ENCODE measurements at regions not wholly inside any gene's neighbourhood (a gene's known extent, or its start where the extent isn't known, plus 50 kb on each side); places are given as distances from the start of the nearest gene placed in this dataset.
"Not testable (repeated sequence)": the region's sequence is repeated elsewhere in the genome, so short reads cannot be mapped to it uniquely, and the experiment has no call there.

GRCh38 chr6:9044426-9044825 lies 609.1 kb upstream of the SLC35B3 start:
- no peak for DNase-seq

- no peak for DNase-seq
Measured at GRCh38 chr6:9040718-9041117, 605.4 kb upstream of the SLC35B3 start.

- DNase-seq, result no peak
Measured at GRCh38 chr6:9039258-9039657, 603.9 kb upstream of the SLC35B3 start.

GRCh38 chr6:9028086-9028485 lies 592.7 kb upstream of the SLC35B3 start:
- DNase-seq, result no peak

GRCh38 chr6:9025796-9026394 lies 590.5 kb upstream of the SLC35B3 start:
- DNase-seq, result no peak

- DNase-seq, result no peak
Measured at GRCh38 chr6:9025228-9025627, 589.9 kb upstream of the SLC35B3 start.

GRCh38 chr6:9024246-9024645 lies 588.9 kb upstream of the SLC35B3 start:
- not testable (repeated sequence) for DNase-seq

GRCh38 chr6:9020001-9020400 lies 584.7 kb upstream of the SLC35B3 start:
- no peak for DNase-seq

GRCh38 chr6:9009931-9010330 lies 574.6 kb upstream of the SLC35B3 start:
- no peak for DNase-seq

GRCh38 chr6:9007027-9007426 lies 571.7 kb upstream of the SLC35B3 start:
- DNase-seq, result no peak

GRCh38 chr6:9002833-9003232 lies 567.5 kb upstream of the SLC35B3 start:
- DNase-seq, result no peak

GRCh38 chr6:8995156-8995555 lies 559.8 kb upstream of the SLC35B3 start:
- no peak for DNase-seq

- DNase-seq, result no peak
Measured at GRCh38 chr6:8993111-8993510, 557.8 kb upstream of the SLC35B3 start.

- DNase-seq, result no peak
Measured at GRCh38 chr6:8991844-8992243, 556.5 kb upstream of the SLC35B3 start.

GRCh38 chr6:8990075-8990474 lies 554.7 kb upstream of the SLC35B3 start:
- DNase-seq, result no peak

- peak; percentile 33 for DNase-seq
Measured at GRCh38 chr6:8983202-8983688, 547.9 kb upstream of the SLC35B3 start.

GRCh38 chr6:8982668-8983067 lies 547.3 kb upstream of the SLC35B3 start:
- DNase-seq, result no peak

GRCh38 chr6:8973395-8973794 lies 538.0 kb upstream of the SLC35B3 start:
- no peak for DNase-seq

- no peak for DNase-seq
Measured at GRCh38 chr6:8969747-8970146, 534.4 kb upstream of the SLC35B3 start.

- no peak for DNase-seq
Measured at GRCh38 chr6:8958894-8959511, 523.7 kb upstream of the SLC35B3 start.

- DNase-seq, result no peak
Measured at GRCh38 chr6:8953310-8953709, 518.0 kb upstream of the SLC35B3 start.

- DNase-seq, result no peak
Measured at GRCh38 chr6:8948733-8949132, 513.4 kb upstream of the SLC35B3 start.

- no peak for DNase-seq
Measured at GRCh38 chr6:8947900-8948299, 512.6 kb upstream of the SLC35B3 start.

GRCh38 chr6:8944548-8944947 lies 509.2 kb upstream of the SLC35B3 start:
- DNase-seq, result no peak

GRCh38 chr6:8943073-8943472 lies 507.7 kb upstream of the SLC35B3 start:
- DNase-seq, result no peak

Data from activated CD8-positive, alpha-beta memory T cell treated with anti-CD3 and anti-CD28 coated beads, Interleukin-2, amount 50 U/mL, for 4 hours (primary cell).